Activated CD4-positive, alpha-beta T cell treated with anti-CD3 and anti-CD28 coated beads, Interleukin-2, amount 50 U/mL, for 4 hours (primary cell): ENCODE measurements at regions not wholly inside any gene's neighbourhood (a gene's known extent, or its start where the extent isn't known, plus 50 kb on each side); places are given as distances from the start of the nearest gene placed in this dataset.

Experiments used
- DNase-seq, 2 experiments: peaks; one replicate each; pipeline ENCODE4 v3.0.0-alpha.2; 2020

DNA sequence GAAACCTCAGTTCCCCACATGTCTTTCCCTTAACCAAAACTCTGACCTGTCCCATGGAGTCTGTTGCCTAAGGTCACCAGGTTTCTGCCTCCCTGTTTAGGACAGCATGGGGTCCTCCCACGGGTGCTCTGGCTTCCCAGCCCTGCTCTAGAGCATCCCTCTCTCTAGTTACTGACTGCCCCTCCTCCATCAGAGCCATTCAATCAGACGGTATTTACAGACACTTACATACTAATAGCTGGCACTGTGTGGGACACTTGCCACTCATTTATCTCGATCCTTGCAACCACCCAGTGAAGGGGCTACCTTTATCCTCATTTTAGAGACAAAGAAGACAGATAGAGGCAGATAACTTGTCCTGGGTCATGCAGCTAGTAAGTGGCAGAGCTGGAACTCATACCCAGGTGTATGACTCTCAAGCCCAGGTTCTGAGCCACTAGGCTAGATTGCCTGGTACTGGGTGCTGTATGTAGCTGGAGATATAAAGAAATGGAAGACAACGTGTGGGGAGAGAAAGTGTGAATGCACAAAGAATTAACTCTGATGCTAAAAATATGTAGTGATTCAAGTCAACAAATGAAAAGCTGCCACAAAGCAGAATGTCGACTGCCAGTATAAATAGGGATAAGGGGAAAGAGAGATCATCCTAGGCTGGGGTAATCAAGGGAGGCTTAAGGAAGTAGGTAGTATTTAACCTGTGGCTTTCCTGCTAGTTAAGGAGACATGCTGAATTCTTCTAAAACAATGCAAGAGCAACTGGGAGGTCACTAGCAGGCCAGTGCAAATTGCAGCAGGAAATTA, 52.5 kb upstream of the PDE8B start:
- no peak for DNase-seq

DNA sequence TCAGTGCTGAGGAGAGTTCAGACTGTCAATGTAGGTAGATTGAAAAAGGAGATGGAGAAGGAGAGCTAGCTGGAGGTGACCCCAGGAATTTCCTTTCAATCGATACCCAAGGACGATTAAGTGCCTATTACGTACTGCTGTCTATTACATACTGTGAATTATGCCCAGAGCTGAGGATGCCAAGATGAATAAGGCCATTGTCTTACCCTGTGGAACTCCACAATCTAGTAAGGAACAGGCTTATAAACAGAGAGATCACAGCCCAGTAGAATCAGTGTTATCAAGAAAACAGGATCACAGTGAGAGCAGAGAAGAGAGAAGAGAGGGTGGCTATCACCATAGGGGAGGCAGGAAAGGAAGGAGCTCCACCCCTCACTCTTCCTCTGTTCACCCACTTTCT, 54.1 kb upstream of the PDE8B start:
- DNase-seq = no peak

DNA sequence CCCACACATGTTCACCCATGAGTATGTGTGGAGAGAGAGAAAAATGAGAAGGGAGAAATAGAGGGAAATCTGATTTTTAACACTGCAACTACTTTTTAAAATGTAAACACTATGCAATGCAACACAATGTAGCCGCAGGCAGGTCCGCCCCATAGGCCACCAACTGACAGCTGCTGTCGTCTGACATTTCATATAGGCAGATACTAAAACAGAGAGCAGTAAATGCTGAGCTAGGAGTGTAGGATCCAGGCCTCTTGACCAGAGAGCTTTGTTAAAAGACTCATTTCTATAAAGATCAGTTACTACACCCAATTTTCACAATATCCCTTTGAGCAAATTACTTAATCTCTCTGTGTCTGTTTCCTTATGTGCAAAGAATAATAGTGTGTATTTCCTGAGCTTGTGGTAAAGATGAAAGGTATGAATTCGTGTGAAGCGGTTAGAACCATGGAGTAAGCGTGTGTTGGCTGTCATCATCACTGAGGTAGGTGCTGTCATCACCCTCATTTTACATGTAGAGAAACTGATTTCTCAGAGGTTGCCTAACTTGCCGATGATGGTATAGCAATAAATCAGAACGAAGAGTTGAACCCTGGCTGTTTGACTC, 55.2 kb upstream of the PDE8B start:
- peak in 1 of 2 experiments; percentile 20 for DNase-seq

DNA sequence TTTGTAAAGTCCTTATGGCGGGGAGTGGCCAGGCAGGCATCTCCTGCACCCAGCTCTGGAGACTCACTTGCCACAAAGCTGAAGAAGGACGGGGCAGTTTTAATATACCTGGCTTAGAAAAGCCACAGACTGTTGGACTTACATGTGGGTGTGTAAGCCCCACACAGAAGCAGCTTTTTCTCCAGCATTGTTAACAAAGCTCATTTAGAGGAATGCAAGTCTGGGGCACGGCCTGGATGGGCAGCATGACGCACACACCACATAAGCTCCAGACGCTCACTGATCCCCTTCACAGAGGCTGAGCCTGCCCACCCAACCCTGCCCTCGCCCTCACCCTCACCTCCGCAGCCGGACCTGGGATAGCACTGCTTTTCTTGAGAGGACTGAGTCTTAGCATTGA, 58.0 kb upstream of the PDE8B start:
- no peak for DNase-seq

GRCh38 chr5:77151501-77151900, 59.0 kb upstream of the PDE8B start:
- DNase-seq = no peak

GRCh38 chr5:77146896-77147295, 59.8 kb upstream of the ZBED3 start:
- no peak for DNase-seq

- DNase-seq = no peak
Measured at GRCh38 chr5:77145666-77146065, 58.6 kb upstream of the ZBED3 start.

GRCh38 chr5:77144837-77145139, 57.7 kb upstream of the ZBED3 start:
- no peak for DNase-seq

GRCh38 chr5:77143998-77144836, 57.1 kb upstream of the ZBED3 start:
- DNase-seq = peak; percentile 50 to 53

GRCh38 chr5:77140350-77140749, 53.3 kb upstream of the ZBED3 start:
- DNase-seq = no peak

DNA sequence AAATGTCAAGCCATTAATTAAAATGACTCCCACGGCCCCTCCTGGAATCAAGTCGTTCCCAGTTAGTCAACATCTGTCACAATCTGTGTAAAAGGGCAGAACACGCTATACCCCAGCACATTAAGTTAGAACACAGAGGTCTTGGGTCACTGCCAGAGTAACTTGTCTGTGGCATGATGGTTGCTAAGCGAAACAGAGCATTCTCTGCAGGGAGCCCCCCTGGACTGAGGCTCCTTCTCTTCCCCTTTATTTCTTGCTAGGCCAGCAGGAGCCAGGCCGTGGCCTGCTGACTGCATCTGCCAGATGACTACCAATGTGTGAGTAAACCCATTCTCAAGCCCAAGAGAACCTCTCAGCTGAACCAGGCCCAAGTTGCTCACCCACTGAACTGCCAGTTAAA, 51.9 kb upstream of the ZBED3 start:
- no peak for DNase-seq
